NAMALWA (cell line): ENCODE measurements at regions not wholly inside any gene's neighbourhood (a gene's known extent, or its start where the extent isn't known, plus 50 kb on each side); places are given as distances from the start of the nearest gene placed in this dataset.

Experiments used
- DNase-seq: peaks from one replicate; pipeline ENCODE4 v3.0.0-alpha.2; 2015; ENCODE audit warnings: low spot score

DNA sequence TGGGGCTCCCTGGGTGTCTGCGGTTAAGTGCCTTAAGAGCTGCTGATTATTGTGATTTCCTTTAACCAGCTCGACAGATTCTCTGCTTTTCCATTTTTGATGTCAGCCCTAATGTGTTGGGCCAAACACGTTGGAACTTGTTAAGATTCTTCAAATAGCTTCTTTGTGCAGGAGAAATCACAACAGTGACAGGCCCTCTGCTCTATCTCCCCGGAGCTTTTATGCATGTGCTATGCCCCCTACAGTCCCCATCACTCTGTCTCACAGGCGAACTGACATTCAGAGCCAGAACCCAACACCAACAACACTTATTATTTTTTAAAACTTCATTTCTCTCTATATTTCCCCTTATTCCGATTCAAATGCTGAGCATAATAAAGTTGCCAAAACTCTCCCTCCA lies 371.7 kb upstream of the CELF4 start:
- no peak for DNase-seq

DNA sequence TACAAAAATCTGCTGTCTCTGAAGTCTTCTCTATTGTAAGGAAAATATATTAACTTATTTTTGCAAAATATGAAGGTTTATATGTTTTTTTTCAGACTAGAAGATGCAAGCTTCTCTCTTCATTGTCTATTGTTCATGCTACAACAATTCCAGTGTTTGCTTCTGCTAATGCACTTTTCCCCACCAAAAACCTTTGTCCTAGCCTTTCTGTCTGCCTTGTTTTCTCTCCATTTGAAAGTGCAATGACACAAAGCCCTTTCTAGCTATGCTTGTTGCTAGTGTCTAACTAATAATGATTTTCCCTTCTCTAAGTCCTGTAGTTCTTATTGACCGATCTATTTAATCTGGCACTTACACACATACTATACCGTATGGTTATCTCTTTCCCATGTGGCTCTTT lies 369.5 kb upstream of the CELF4 start:
- DNase-seq = no peak

GRCh38 chr18:37930640-37931039 lies 365.0 kb upstream of the CELF4 start:
- no peak for DNase-seq

- DNase-seq = no peak
Observed at GRCh38 chr18:37922162-37922561, 356.6 kb upstream of the CELF4 start.

- no peak for DNase-seq
Observed at GRCh38 chr18:37920865-37921264, 355.3 kb upstream of the CELF4 start.

DNA sequence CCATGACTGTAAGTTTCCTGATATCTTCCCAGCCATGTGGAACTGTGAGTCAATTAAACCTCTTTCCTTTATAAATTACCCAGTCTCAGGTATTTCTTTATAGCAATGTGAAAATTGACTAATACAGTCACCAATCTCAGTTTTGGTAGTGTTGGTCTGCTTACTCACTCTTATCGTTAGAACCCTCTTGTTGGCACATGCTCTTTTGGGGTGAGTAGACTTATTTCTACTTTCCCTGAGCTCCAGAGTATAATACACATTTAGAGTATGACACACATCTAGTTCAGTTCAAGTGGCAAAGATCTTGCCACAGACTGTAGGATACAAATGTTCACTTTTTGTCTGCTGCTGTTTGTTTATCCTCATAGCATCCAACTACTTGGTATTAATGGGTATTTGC lies 347.5 kb upstream of the CELF4 start:
- no peak for DNase-seq

GRCh38 chr18:37902344-37902743 lies 336.7 kb upstream of the CELF4 start:
- DNase-seq = no peak

DNA sequence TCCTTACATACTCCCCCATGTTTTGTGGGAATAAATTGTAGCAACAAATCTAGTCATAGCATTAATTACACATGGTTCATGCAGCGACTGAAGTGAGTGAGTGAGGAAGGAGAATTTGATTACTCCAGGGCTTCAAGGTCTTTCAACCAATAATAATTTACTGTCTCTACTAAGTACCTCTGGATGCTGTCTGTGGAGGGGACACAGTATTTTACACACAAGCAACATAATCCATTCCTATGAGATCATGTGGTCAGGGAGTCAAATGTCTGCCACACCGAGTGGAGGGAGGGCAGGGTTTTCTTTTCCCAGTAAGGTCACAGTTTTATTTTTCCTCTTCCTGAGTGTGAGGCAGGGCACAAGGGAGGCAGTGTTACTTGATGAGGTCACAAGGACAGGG lies 334.7 kb upstream of the CELF4 start:
- no peak for DNase-seq

DNA sequence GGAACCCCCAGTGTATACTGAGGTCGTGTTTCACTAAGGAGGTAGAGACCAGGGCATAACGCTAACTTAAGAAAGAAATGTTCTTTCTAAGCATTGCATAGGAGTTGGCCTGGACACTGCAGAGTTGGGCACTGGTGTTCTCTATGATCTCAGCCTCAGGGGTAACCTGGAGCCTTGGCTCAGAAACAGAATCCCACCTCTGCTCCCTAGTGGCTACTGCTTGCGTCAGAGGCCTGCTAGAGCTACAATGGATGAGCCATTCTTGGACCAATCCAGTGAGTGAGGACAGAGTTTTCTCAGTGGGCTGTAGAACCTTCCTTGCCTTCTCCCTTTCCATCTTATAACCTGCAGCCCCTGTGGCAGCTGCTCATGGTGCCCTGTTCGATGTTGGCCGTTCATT lies 324.4 kb upstream of the CELF4 start:
- no peak for DNase-seq

DNA sequence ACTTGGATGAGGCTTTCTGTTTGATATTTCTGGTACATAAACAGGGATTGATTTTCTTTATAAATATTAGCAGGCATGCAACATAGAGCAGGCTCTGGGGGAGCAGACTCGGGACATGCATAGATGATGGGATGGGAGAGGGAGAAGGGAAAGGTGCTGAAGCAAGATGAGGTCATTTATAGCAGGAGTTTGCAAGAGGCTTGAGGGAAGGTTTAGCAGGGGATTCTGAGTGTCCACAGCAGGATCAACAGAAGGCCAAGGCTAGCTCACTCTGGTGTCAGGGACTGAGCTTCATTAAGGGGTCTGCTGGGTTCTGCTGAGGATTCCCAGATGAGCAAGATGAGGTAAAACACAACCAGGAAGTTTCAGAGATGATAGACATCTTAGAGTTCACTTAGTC lies 309.1 kb upstream of the CELF4 start:
- DNase-seq = no peak

DNA sequence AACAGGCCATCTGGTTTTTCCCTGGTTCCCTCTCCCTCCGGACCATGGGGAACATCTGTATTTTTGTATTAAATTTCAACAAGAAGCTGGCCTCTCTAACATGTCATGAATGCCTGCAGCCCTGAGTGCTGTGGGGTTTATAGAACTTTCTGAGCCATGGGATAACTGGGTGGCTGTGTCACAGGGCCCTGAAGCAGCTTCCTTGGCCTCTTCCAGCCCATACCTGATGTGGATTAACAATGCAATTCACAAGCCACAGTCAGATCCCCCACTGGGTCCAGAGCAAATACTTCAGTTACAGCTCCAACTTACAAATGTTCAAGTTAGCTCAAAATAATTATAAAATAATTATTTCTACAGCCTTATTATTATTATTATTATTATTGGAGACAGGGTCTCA lies 307.8 kb upstream of the CELF4 start:
- no peak for DNase-seq

DNA sequence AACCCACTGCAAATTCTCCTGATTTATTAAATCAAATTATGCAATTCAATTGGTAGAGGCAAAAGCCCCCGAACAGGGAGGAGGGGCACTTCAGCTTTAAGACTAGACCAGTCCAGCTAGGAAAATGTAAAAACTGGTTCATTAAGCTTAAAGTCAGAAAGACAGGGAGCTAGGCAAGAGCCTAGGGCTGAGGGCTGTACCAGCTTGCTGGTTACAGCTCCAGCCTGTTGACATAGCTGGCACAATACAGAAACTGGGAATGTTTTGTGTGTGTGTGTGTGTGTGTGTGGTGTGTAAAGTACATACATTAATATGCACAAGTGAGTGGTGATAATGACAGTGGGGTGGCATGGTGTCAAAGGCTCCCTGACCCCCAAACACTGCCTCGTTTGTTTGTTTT lies 307.0 kb upstream of the CELF4 start:
- no peak for DNase-seq

GRCh38 chr18:37871561-37871960 lies 306.0 kb upstream of the CELF4 start:
- no peak for DNase-seq

DNA sequence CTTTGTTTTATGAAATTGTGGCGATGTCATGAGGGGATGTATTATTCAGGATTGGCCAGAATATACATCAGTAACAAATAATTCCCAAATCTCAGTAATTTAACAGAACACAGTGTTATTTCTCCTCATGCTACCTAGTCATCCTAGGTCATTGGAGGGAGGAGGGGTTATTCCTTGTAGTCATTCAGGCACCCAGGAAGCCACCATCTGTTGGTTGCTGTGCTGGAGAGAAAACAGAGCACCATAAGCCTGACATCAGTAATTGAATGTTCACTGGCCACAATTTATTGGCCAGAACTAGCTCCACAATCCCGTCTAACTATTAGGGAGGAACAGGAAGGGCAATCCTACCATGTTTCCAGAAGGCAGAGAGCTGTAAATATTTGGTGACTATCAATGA lies 303.5 kb upstream of the CELF4 start:
- DNase-seq = no peak

DNA sequence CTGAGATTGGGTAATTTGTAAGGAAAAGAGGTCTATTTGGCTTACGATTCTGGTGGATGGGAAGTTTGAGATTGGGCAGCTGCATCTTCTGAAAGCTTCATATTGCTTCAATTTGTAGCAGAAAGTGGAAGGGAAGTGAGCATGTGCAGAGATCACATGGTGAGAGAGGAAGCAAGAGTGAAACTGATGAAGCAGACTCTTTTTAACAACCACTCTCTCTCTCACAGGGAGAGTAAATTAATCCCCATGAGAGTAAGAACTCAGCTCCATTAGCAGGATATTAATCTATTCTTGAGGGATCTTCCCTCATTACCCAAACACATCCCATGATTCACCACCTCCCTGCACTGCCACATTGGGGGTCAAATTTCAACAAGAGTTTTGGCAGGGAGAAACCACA lies 298.5 kb upstream of the CELF4 start:
- DNase-seq = no peak

DNA sequence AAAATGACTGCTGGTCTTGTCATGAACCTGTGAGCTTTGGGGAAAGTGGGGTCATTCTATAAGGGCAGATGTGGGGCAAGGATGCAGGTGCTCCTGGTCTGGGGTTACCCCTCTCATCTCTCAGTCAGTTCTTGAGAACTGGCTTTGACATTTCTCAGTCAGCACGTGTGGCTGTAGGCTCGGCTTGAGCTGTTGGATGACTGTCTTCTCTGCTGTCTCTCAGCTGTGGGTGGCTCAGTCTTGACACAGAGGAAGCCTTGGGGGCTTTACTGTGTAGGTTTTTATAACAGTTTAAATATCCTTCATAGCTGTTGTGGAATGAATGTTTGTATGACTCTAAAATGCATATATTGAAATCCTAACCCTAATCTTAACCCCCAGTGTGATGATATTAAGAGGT lies 296.4 kb upstream of the CELF4 start:
- DNase-seq = no peak

GRCh38 chr18:37854396-37854795 lies 288.8 kb upstream of the CELF4 start:
- DNase-seq = no peak

- no peak for DNase-seq
Observed at GRCh38 chr18:37853706-37854105, 288.1 kb upstream of the CELF4 start.

GRCh38 chr18:37852464-37852863 lies 286.9 kb upstream of the CELF4 start:
- no peak for DNase-seq

- no peak for DNase-seq
Observed at GRCh38 chr18:37847544-37847943, 281.9 kb upstream of the CELF4 start.

- no peak for DNase-seq
Observed at GRCh38 chr18:37846996-37847395, 281.4 kb upstream of the CELF4 start.

GRCh38 chr18:37845498-37845897 lies 279.9 kb upstream of the CELF4 start:
- no peak for DNase-seq

DNA sequence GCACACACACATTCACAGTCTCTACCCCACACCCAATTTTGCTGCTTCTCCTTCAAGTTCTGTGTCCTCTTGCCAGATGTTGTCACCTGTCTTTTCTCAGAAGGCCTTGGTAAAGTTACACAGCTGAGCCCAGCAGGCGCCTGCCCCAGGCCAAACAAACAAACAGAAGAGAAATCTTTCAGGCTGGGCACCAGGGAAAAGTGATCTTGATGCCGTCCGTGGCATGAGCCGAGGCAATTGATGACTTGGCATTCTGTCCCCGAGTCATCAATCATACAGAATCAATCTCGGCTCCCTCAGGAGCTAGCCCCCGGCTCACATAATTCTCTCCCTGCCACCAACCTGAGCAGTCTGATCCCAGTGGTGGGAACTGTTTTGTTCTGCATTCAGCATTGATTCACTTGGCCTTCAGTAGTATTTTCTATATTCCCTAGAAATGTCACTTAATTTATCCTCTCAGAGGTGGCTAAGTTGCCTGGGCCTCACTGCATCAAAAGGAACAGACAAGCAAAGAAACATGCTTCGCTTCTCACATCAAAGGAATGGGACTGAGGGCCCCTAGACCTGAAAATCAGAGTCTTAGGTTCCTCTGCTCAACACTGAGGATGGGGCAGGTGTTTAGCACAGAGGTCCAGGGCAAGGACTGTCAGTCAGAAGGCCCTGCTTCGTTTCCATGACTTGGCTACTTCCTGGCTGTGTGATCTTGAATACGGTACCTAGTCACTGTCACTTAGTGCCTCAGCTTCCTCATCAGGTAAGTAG lies 278.8 kb upstream of the CELF4 start:
- no peak for DNase-seq

GRCh38 chr18:37838083-37838482 lies 272.5 kb upstream of the CELF4 start:
- DNase-seq = no peak
